ENCODE measurements at regions not wholly inside any gene's neighbourhood (a gene's known extent, or its start where the extent isn't known, plus 50 kb on each side); places are given as distances from the start of the nearest gene placed in this dataset.

GRCh38 chr5:88049156-88049555 lies 219.5 kb downstream of the TMEM161B start:
- TF ChIP-seq EZH2 (IDR thresholded peaks at IDR 0.05; ENCODE audit: insufficient read depth, poor library complexity, severe bottlenecking): no peak
- TF ChIP-seq EZH2phosphoT487 (IDR thresholded peaks at IDR 0.05; ENCODE audit: insufficient read depth, low read depth): no peak

Measured in GM23248 (cell line).